Esophagus muscularis mucosa (tissue), 4 donors: ENCODE measurements at regions not wholly inside any gene's neighbourhood (a gene's known extent, or its start where the extent isn't known, plus 50 kb on each side); places are given as distances from the start of the nearest gene placed in this dataset.
A peak's percentile ranks its signal among the peaks of the same experiment; 100 is the strongest.
"Not testable (repeated sequence)": the region's sequence is repeated elsewhere in the genome, so short reads cannot be mapped to it uniquely, and the experiment has no call there.

Experiments
- DNase-seq: peaks from one replicate; pipeline ENCODE4 v3.0.0-alpha.2; 2017; ENCODE audit errors: extremely low spot score
- H3K27ac ChIP-seq, 4 donors: fragments of 200-600 bp; sonication (generic); replicated peaks in 1 of 4; 1 replicate in 3 of 4; 2 replicates in 1 of 4; pipeline ENCODE4 v1.5.1; 2016 to 2019; ENCODE audit warnings: mild to moderate bottlenecking in 1 of 4
- H3K27me3 ChIP-seq, 4 donors: fragments of 200-600 bp; sonication (generic); one replicate each; pipeline versions ENCODE4 v1.5.1 to v1.6.0; 2016 to 2019
- H3K36me3 ChIP-seq, 4 donors: fragments of 200-600 bp; sonication (generic); one replicate each; pipeline ENCODE4 v1.5.1; 2016 to 2019
- H3K4me1 ChIP-seq, 4 donors: fragments of 200-600 bp; sonication (generic); one replicate each; pipeline ENCODE4 v1.5.1; 2016 to 2019
- H3K4me3 ChIP-seq, 4 donors: fragments of 200-600 bp; sonication (generic); 1 replicate in 2 of 4; 2 replicates in 2 of 4; pipeline ENCODE4 v1.5.1; 2016 to 2019; ENCODE audit warnings: mild to moderate bottlenecking in 4 of 4, moderate library complexity in 1 of 4
- H3K9me3 ChIP-seq, 4 donors: fragments of 200-600 bp; sonication (generic); 1 replicate in 3 of 4; 2 replicates in 1 of 4; pipeline ENCODE4 v1.5.1; 2016 to 2019
- EP300 ChIP-seq: sonication (generic); formaldehyde crosslinking; IDR thresholded peaks from one replicate; pipeline ENCODE4 v1.6.1; 2017; ENCODE audit warnings: antibody characterized with exemption
- POLR2A ChIP-seq: fragments of 450-650 bp; IDR thresholded peaks from one replicate; pipeline ENCODE4 v1.6.1; 2017; ENCODE audit warnings: antibody characterized with exemption, moderate library complexity, mild to moderate bottlenecking, low read depth
- POLR2AphosphoS5 ChIP-seq, 2 donors: sonication (generic); formaldehyde crosslinking; IDR thresholded peaks; one replicate each; pipeline ENCODE4 v1.6.1; 2017; ENCODE audit warnings: antibody characterized with exemption in 2 of 2
- WGBS: methylation state at CpG from one replicate; pipeline ENCODE4 v1.1.5; 2018; 5-methylcytosine and 5-hydroxymethylcytosine counted together
- intact Hi-C: fragments of 100-400 bp; cut with DNase I; formaldehyde crosslinking; loops from one replicate; pipeline ENCODE4 v1.15.1; 2023
- TF ChIP-seq, protein P1 (sequence below), 3 experiments: fragments of 200-600 bp in 2 of 3; fragments of 450-650 bp in 1 of 3; sonication (generic) in 2 of 3; IDR thresholded peaks; one replicate each; pipeline ENCODE4 v1.5.1; 2017 to 2019; ENCODE audit warnings: antibody characterized with exemption in 3 of 3, mild to moderate bottlenecking in 2 of 3, moderate library complexity in 1 of 3

DNA sequence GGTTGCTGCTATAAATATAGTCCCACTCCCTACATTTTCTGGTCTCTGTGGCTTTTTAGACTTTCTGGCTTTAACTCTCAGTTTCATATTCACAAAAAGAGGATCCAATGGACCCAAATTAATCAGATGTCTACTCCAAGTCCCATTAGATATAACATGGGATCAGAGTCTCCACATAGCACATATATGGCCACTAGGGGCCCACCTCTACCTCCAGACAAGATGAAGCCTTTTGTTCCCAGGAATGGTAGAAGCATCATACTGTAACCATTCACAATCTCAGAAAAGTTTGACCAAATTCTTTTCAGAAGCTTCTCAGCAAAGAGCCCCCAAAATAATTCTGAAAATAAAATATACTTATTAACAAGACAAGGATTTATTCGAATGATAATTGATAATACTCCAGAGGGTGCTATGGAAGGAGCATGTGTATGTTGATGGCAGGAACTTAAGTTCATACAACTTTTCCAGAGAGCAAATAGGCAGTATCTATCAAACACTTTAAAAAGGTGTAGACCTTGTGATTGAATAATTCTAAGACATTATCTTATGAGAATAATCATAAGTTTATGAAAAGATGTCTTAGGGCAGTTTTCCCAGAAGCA lies 382.3 kb upstream of the CRIM1 start:
- DNase-seq: no peak
- no peaks in the 10 kb centered on the region for H3K27me3 ChIP-seq
- H3K9me3 ChIP-seq: no peaks in the 10 kb centered on the region
- no peak overlapping the region for H3K27ac ChIP-seq
- 29% methylated on average over 1 of the region's 1 CpG for WGBS
- TF ChIP-seq EP300: no peak
- TF ChIP-seq, protein P1, sequence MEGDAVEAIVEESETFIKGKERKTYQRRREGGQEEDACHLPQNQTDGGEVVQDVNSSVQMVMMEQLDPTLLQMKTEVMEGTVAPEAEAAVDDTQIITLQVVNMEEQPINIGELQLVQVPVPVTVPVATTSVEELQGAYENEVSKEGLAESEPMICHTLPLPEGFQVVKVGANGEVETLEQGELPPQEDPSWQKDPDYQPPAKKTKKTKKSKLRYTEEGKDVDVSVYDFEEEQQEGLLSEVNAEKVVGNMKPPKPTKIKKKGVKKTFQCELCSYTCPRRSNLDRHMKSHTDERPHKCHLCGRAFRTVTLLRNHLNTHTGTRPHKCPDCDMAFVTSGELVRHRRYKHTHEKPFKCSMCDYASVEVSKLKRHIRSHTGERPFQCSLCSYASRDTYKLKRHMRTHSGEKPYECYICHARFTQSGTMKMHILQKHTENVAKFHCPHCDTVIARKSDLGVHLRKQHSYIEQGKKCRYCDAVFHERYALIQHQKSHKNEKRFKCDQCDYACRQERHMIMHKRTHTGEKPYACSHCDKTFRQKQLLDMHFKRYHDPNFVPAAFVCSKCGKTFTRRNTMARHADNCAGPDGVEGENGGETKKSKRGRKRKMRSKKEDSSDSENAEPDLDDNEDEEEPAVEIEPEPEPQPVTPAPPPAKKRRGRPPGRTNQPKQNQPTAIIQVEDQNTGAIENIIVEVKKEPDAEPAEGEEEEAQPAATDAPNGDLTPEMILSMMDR (IDR thresholded peaks at IDR 0.05): peak in 1 of 3 experiments; percentile 31
- no peak overlapping the region for H3K4me3 ChIP-seq
- no peaks in the 10 kb centered on the region for H3K36me3 ChIP-seq
- intact Hi-C loops: no loop called here
- H3K4me1 ChIP-seq: no peaks in the 10 kb centered on the region

DNA sequence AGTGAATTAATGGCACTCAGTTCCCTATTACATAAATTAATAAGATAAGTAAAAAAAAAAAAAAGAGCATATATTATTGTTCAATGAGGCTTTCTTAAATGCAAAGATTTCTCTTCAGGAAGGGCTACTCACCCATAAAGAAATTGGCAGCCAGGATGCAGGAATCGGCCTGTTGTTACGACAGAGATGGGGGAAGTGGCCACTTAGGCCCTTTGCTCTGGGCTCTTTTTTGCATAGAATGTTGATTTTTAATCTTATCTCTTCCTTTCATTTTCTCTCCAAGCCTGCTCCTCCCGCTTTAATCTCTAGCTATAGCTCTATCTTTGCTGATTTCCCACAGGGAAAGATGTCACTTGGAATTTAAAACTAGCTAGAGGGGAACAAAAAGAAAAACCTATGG lies 391.8 kb upstream of the CRIM1 start:
- intact Hi-C loops: no loop called here
- DNase-seq: no peak
- Histone ChIP-seq H3K4me3 (no peak overlapping the region), H3K36me3 (no peaks in the 10 kb centered on the region), H3K27me3 (no peaks in the 10 kb centered on the region), H3K9me3 (peaks cover 0 to 9% (median 3%) of the 10 kb centered on the region in 4 donors), H3K27ac (no peak overlapping the region), H3K4me1 (no peaks in the 10 kb centered on the region)
- TF ChIP-seq EP300 (no peak), POLR2AphosphoS5 (IDR thresholded peaks at IDR 0.05) (no peak), POLR2A (no peak)
- TF ChIP-seq, protein P1 (IDR thresholded peaks at IDR 0.05): no peak
- 84% methylated on average over 3 of the region's 3 CpGs for WGBS

DNA sequence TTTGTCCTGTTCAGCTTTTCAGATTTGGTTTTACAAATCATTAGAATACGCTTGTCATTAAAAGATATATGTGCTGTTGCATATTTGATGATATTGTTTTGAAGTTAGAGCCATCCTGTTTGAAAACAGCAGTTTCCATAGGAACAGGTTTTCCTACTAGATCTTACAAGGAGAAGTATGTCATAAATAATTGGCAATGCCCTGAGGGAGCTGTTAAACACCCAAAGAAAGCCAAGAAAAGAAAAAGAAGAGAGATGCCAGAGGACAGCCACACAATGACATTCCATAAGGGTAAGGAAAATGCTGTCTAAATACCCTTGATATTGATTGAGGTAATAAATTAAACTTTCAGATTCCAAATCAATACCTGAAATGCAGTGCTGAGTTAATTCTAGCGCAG lies 392.2 kb upstream of the CRIM1 start:
- no peak for TF ChIP-seq POLR2A
- Histone ChIP-seq H3K36me3 (no peaks in the 10 kb centered on the region), H3K4me1 (no peaks in the 10 kb centered on the region), H3K4me3 (no peak overlapping the region), H3K27me3 (no peaks in the 10 kb centered on the region), H3K9me3 (peaks cover 0 to 9% (median 3%) of the 10 kb centered on the region in 4 donors), H3K27ac (no peak overlapping the region)
- DNase-seq: no peak
- 92% methylated on average over 2 of the region's 2 CpGs for WGBS
- intact Hi-C loops: no loop called here

DNA sequence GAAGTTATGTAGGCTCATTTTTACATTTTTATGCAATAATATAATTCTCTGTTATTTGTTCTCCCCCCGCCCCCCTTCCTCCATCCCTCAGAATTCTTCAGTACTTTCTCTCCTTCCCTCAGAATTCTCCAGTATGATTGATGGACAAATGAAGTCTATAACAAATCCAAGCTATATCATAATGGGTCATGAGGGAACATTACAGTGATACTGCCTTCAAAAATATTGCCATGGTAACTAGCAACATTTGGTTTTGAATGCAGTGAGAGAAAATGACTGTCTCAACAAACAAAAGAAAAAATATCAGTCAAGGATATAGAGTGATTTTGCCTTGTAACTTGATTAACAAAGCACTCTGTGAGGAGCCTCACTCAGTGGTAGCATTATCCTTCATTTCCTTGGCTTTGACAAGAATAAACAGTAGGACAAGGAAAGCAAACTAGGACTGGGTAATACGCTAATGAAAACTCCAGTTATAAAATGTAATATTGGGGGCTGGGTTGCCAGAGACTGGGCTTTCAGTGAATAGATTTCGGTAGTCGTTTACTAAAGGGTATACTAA lies 392.9 kb upstream of the CRIM1 start:
- no peak overlapping the region for H3K4me3 ChIP-seq
- TF ChIP-seq, protein P1 (IDR thresholded peaks at IDR 0.05): no peak
- no peak for TF ChIP-seq EP300
- no peak for TF ChIP-seq POLR2A
- no peak for TF ChIP-seq POLR2AphosphoS5 (IDR thresholded peaks at IDR 0.05)
- no peaks in the 10 kb centered on the region for H3K4me1 ChIP-seq
- DNase-seq: no peak
- H3K9me3 ChIP-seq: peaks cover 0 to 9% (median 3%) of the 10 kb centered on the region in 4 donors
- H3K36me3 ChIP-seq: no peaks in the 10 kb centered on the region
- H3K27ac ChIP-seq: no peak overlapping the region
- intact Hi-C loops: no loop called here
- 72% methylated on average over 4 of the region's 4 CpGs for WGBS
- no peaks in the 10 kb centered on the region for H3K27me3 ChIP-seq

DNA sequence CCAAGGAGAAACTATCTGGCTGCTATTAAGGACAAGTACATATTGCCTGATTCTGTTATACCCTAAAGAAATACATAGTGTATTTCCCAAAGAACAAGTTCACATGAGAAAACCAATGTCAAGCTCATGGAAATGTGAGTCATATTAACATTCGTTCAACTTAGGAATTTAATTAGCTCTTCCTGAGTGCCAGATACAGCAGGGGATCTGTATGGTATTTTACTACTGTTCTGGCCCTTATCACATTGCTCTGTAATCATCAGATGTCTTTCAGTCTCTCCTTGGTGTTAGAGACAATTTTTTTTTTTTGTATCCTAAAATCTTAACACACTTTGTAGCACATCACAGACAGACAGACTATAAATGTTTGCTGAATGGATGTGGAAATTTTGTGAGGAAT lies 395.0 kb upstream of the CRIM1 start:
- WGBS: 71% methylated on average over 1 of the region's 1 CpG
- Histone ChIP-seq H3K9me3 (peaks cover 0 to 9% (median 3%) of the 10 kb centered on the region in 4 donors), H3K4me3 (no peak overlapping the region), H3K4me1 (no peaks in the 10 kb centered on the region), H3K27me3 (no peaks in the 10 kb centered on the region), H3K36me3 (no peaks in the 10 kb centered on the region), H3K27ac (no peak overlapping the region)
- TF ChIP-seq EP300 (no peak), POLR2A (no peak), POLR2AphosphoS5 (IDR thresholded peaks at IDR 0.05) (no peak)
- TF ChIP-seq, protein P1 (IDR thresholded peaks at IDR 0.05): no peak
- intact Hi-C loops: no loop called here
- DNase-seq: no peak

DNA sequence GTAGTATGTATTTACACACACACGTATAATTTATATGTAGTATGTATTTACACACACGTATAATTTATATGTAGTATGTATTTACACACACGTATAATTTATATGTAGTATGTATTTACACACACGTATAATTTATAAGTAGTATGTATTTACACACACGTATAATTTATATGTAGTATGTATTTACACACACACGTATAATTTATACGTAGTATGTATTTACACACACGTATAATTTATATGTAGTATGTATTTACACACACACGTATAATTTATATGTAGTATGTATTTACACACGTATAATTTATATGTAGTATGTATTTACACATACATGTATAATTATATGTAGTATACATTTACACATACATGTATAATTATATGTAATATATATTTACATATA lies 398.5 kb upstream of the CRIM1 start:
- H3K9me3 ChIP-seq, H3K27me3 ChIP-seq, DNase-seq, H3K4me1 ChIP-seq, H3K36me3 ChIP-seq, H3K27ac ChIP-seq, intact Hi-C loops, H3K4me3 ChIP-seq: not testable (repeated sequence)
- WGBS: 94% methylated on average over 10 of the region's 10 CpGs
